Type B pancreatic cell (in vitro differentiated cells): ENCODE measurements at regions not wholly inside any gene's neighbourhood (a gene's known extent, or its start where the extent isn't known, plus 50 kb on each side); places are given as distances from the start of the nearest gene placed in this dataset.

Experiments
- DNase-seq: peaks from one replicate; pipeline ENCODE4 v3.0.0; 2021; ENCODE audit warnings: mixed read lengths; ENCODE audit not compliant: unreplicated experiment; ENCODE audit errors: extremely low spot score
- H3K27ac Mint-ChIP-seq: 2 replicates; pipeline ENCODE4 v1.8.0; 2021; ENCODE audit warnings: mild to moderate bottlenecking, mixed read lengths
- H3K27me3 Mint-ChIP-seq: 2 replicates; pipeline ENCODE4 v1.8.0; 2021; ENCODE audit warnings: mixed read lengths
- H3K36me3 Mint-ChIP-seq: 2 replicates; pipeline ENCODE4 v1.8.0; 2021; ENCODE audit warnings: mixed read lengths
- H3K4me1 Mint-ChIP-seq: one replicate; pipeline ENCODE4 v1.8.0; 2021; ENCODE audit warnings: mixed read lengths; ENCODE audit not compliant: unreplicated experiment
- H3K4me3 Mint-ChIP-seq: 2 replicates; pipeline ENCODE4 v1.8.0; 2021; ENCODE audit warnings: mild to moderate bottlenecking, mixed read lengths
- H3K9me3 Mint-ChIP-seq: 2 replicates; pipeline ENCODE4 v1.8.0; 2021; ENCODE audit warnings: mixed read lengths
- CTCF ChIP-seq: fragments of 200-600 bp; sonication (generic); conservative IDR thresholded peaks from 2 replicates; pipeline ENCODE4 v1.5.0; 2021; ENCODE audit warnings: antibody characterized with exemption, mild to moderate bottlenecking

GRCh38 chr4:45346816-45347435 is 620.6 kb upstream of the GNPDA2 start:
- Mint-ChIP-seq H3K9me3 (no peaks in the 10 kb centered on the region), H3K4me3 (no peak overlapping the region), H3K4me1 (no peaks in the 10 kb centered on the region), H3K36me3 (no peaks in the 10 kb centered on the region), H3K27me3 (no peaks in the 10 kb centered on the region), H3K27ac (no peak overlapping the region)
- no peak for TF ChIP-seq CTCF
- DNase-seq = no peak

- no peak for DNase-seq
- Mint-ChIP-seq H3K27me3 (no peaks in the 10 kb centered on the region), H3K4me3 (no peak overlapping the region), H3K9me3 (no peaks in the 10 kb centered on the region), H3K27ac (no peak overlapping the region), H3K4me1 (no peaks in the 10 kb centered on the region), H3K36me3 (no peaks in the 10 kb centered on the region)
- no peak for TF ChIP-seq CTCF
Observed at GRCh38 chr4:45345558-45345957, 619.2 kb upstream of the GNPDA2 start.

- Mint-ChIP-seq H3K4me3 (no peak overlapping the region), H3K36me3 (no peaks in the 10 kb centered on the region), H3K27me3 (no peaks in the 10 kb centered on the region), H3K4me1 (no peaks in the 10 kb centered on the region), H3K27ac (no peak overlapping the region), H3K9me3 (no peaks in the 10 kb centered on the region)
- no peak for DNase-seq
- TF ChIP-seq CTCF = no peak
Observed at GRCh38 chr4:45331802-45332201, 605.4 kb upstream of the GNPDA2 start.

- no peak for TF ChIP-seq CTCF
- H3K27ac Mint-ChIP-seq = no peak overlapping the region
- DNase-seq = no peak
- no peaks in the 10 kb centered on the region for H3K36me3 Mint-ChIP-seq
- H3K4me3 Mint-ChIP-seq = no peak overlapping the region
- H3K4me1 Mint-ChIP-seq = no peaks in the 10 kb centered on the region
- H3K27me3 Mint-ChIP-seq = no peaks in the 10 kb centered on the region
- H3K9me3 Mint-ChIP-seq = no peaks in the 10 kb centered on the region
Observed at GRCh38 chr4:45327544-45327943, 601.2 kb upstream of the GNPDA2 start.

- Mint-ChIP-seq H3K4me1 (no peaks in the 10 kb centered on the region), H3K36me3 (no peaks in the 10 kb centered on the region), H3K9me3 (no peaks in the 10 kb centered on the region), H3K4me3 (no peak overlapping the region), H3K27ac (no peak overlapping the region), H3K27me3 (no peaks in the 10 kb centered on the region)
- no peak for DNase-seq
- TF ChIP-seq CTCF = no peak
Observed at GRCh38 chr4:45324455-45325417, 598.4 kb upstream of the GNPDA2 start.
